ENCODE measurements at regions not wholly inside any gene's neighbourhood (a gene's known extent, or its start where the extent isn't known, plus 50 kb on each side); places are given as distances from the start of the nearest gene placed in this dataset.

GRCh38 chr5:130651440-130651839 lies 513.6 kb downstream of the HINT1 start:
- Histone ChIP-seq H3K27ac (no peak overlapping the region), H3K4me3 (no peak overlapping the region), H3K36me3 (no peaks in the 10 kb centered on the region), H3K27me3 (no peaks in the 10 kb centered on the region), H3K9me3 (no peaks in the 10 kb centered on the region), H3K4me1 (no peaks in the 10 kb centered on the region)
- DNase-seq (no peak), ATAC-seq (no peak), FAIRE-seq (no peak)
- no peak for TF ChIP-seq CTCF (IDR thresholded peaks at IDR 0.05)
- WGBS, 2 donors = 13 to 52% methylated on average over 1 of the region's 1 CpG
- intact Hi-C loops (cut with DNase I) = no loop called here

GRCh38 chr5:130643321-130643720 lies 521.7 kb downstream of the HINT1 start:
- FAIRE-seq = no peak
- 78 to 87% methylated on average over 5 of the region's 5 CpGs for WGBS, 2 donors

GRCh38 chr5:130642461-130642860 lies 522.6 kb downstream of the HINT1 start:
- Histone ChIP-seq H3K36me3 (no peaks in the 10 kb centered on the region), H3K27ac (no peak overlapping the region), H3K4me1 (no peaks in the 10 kb centered on the region), H3K4me3 (no peak overlapping the region), H3K9me3 (no peaks in the 10 kb centered on the region), H3K27me3 (no peaks in the 10 kb centered on the region)
- 52 to 60% methylated on average over 2 of the region's 2 CpGs for WGBS, 2 donors
- DNase-seq = no peak
- no peak for ATAC-seq
- intact Hi-C loops (cut with DNase I) = no loop called here
- no peak for TF ChIP-seq CTCF (IDR thresholded peaks at IDR 0.05)
- FAIRE-seq = no peak

More at GRCh38 chr5:130643321-130643720, 521.7 kb downstream of the HINT1 start:
- no peaks in the 10 kb centered on the region for H3K27me3 ChIP-seq
- no peak overlapping the region for H3K27ac ChIP-seq
- no peak overlapping the region for H3K4me3 ChIP-seq
- no peaks in the 10 kb centered on the region for H3K4me1 ChIP-seq
- no peaks in the 10 kb centered on the region for H3K36me3 ChIP-seq
- no peak for ATAC-seq
- no peak for TF ChIP-seq CTCF (IDR thresholded peaks at IDR 0.05)
- H3K9me3 ChIP-seq = no peaks in the 10 kb centered on the region
- no peak for DNase-seq
- intact Hi-C loops (cut with DNase I) = no loop called here

GRCh38 chr5:130627145-130627544 lies 537.9 kb downstream of the HINT1 start:
- H3K36me3 ChIP-seq = no peaks in the 10 kb centered on the region
- H3K27ac ChIP-seq = no peak overlapping the region
- no peak for TF ChIP-seq CTCF (IDR thresholded peaks at IDR 0.05)
- H3K4me1 ChIP-seq = no peaks in the 10 kb centered on the region
- no peak overlapping the region for H3K4me3 ChIP-seq
- no peaks in the 10 kb centered on the region for H3K27me3 ChIP-seq
- H3K9me3 ChIP-seq = no peaks in the 10 kb centered on the region
- no peak for ATAC-seq
- DNase-seq = no peak
- intact Hi-C loops (cut with DNase I) = no loop called here
- FAIRE-seq = no peak

GRCh38 chr5:130624805-130625204 lies 540.3 kb downstream of the HINT1 start:
- intact Hi-C loops (cut with DNase I) = no loop called here
- DNase-seq = no peak
- TF ChIP-seq CTCF (IDR thresholded peaks at IDR 0.05) = no peak
- no peaks in the 10 kb centered on the region for H3K36me3 ChIP-seq
- ATAC-seq = no peak
- H3K27me3 ChIP-seq = no peaks in the 10 kb centered on the region
- no peaks in the 10 kb centered on the region for H3K9me3 ChIP-seq
- H3K4me1 ChIP-seq = no peaks in the 10 kb centered on the region
- no peak overlapping the region for H3K4me3 ChIP-seq
- no peak for FAIRE-seq
- H3K27ac ChIP-seq = no peak overlapping the region

All from pancreas (tissue), 10 donors.